ENCODE measurements at regions not wholly inside any gene's neighbourhood (a gene's known extent, or its start where the extent isn't known, plus 50 kb on each side); places are given as distances from the start of the nearest gene placed in this dataset.

DNA sequence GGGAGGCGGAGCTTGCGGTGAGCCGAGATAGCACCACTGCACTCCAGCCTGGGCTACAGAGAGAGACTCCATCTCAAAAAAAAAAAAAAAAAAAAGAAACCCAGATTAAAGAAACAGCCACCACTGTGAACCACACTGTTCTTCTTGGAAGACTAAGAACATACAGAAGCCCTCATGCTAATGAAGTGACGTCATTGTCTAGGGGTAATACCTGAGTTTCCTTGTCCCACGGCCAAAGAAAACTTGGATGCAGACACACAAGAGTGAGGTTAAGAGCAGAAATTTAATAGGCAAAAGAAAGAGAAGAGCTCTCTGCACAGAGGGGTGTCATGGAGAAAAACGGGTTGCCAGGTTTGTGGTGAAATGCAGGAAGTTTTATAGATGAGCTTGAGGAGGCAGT, 691.6 kb downstream of the NLGN4X start:
- no peak for DNase-seq (ENCODE audit: low read depth in 3 of 3, low spot score in 1 of 3)

DNA sequence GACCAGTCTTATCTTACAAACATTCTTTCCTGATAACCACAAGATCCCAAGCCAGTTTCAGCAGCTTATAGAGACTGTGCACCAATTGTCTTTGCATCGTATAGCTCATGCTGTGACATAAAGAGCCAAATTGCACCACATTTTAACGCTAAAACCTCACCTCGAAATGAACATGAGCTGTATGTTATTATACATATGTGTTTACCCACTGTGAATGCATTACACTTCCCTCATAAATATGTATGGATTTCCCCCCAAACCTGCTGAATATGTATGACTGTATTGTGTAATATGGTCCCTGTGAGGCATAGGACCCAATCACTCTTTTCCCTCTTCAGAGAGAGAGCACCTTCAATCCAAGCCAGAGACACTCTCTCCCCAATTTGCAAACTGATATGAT, 692.4 kb downstream of the NLGN4X start:
- DNase-seq (ENCODE audit: low read depth in 3 of 3, low spot score in 1 of 3) = no peak

DNA sequence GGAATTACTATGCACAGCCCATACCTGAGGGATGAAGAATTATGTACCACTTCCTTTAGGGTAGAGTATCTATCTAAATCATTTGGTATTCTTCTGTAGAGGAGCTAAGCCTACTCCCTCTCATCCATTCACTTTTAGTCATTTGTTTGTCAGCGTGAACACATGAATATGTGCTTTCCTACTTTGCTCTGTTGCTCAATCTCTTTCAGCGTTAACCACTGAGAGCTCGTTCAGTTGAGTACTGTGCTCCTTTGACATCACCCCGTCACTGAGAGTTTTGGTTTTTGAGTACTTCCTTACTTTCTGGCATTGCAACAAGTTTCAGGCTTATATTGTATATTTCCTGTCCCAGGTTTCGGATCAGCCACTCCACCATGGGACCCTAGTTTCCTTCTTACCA, 700.6 kb downstream of the NLGN4X start:
- no peak for DNase-seq (ENCODE audit: low read depth in 3 of 3, low spot score in 1 of 3)

DNA sequence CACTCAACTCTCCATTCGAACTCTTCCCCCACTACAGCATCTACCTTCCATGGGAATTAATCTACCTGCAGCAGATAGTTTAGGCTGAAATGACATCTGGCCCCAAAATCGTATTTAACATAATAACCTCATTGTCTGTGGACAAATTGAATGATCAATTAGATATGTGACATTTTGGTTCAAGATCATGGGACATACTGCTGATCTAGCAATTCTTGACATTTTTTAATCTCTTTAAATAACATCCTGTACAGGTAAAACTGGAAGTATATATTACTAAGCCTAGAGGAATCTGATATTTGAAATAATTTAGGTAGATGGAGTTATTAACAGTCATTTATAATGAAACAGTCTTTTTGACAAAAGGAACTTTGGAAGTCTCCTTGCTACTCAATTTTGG, 702.5 kb downstream of the NLGN4X start:
- no peak for DNase-seq (ENCODE audit: low read depth in 3 of 3, low spot score in 1 of 3)

DNA sequence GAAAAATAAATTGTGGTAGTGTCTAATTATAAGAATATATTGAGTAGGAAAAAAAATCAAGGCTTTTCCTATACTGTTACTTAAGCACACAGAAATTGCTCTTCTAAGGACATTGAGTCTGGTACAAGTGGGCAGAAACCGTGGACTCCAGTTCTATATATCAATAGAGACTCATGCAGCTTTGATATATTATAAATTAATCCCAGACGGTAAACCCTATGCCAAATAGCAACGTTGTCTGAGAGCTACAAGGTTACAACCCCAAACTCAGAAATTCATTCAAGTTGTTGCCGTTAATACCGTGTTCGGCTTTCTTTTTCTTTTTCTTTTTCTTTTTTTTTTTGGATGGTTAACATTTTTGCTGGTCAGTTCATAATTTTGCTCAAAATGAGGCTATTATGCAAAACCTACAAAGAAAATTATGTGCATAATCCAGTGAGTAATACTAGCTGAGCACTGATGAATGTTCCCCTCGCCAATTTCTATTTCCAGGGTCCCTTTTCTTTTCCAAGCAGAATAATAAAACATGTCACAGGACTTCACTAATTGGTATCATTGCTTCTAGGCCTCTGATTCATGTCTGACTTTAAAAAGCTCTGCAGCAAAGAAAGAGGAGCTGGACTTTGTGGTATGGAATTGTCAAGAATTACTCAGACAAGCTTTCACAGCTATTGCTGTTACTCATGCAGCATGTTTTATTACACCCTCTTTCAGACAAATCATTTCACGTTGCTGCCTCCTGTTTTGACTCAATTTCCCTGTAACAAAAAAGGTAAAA, 737.7 kb downstream of the NLGN4X start:
- no peak for DNase-seq (ENCODE audit: low read depth in 3 of 3, low spot score in 1 of 3)

DNA sequence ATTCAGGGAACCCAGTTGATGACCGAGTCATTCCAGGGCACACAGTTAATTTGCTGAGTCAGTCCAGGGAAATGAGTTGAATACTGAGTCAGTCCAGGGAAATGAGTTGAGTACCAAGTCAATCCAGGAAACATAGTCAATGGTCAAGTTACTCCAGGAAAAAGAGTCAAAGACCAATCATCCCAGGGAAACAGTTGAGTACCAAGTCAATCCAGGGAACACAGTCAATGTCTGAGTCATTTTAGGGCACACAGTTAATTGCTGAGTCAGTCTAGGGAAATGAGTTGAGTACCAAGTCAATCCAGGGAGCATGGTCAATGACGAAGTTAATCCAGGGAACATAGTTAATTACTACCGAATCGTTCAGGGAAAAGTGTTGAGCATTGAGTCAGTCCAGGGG, 754.4 kb downstream of the NLGN4X start:
- no peak for DNase-seq (ENCODE audit: low read depth in 3 of 3, low spot score in 1 of 3)

DNA sequence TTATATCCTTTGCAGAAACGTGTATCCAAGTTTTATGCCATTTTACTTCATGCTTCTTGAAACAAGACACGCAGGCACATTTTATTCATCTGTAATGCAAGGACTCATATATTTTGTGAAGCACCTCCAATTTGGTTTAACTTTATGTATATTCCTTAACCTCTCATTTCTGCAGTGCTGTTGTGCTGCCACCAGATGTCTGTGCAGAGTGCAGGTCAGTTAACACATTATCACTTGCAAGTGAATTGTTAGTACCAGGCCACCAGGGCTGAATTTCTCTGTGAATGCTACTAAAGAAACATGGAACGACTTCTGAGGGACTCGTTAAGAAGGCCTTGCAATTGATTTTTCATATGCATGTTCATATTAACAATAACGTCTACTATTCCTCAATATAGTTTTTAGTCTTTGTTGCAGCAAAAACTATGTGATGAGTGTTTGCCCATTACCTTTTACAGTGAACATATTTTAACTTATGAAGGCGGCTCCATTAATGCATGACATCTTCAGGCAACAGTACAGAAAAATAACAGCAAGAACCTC, 770.3 kb downstream of the NLGN4X start:
- no peak for DNase-seq (ENCODE audit: low read depth in 3 of 3, low spot score in 1 of 3)

DNA sequence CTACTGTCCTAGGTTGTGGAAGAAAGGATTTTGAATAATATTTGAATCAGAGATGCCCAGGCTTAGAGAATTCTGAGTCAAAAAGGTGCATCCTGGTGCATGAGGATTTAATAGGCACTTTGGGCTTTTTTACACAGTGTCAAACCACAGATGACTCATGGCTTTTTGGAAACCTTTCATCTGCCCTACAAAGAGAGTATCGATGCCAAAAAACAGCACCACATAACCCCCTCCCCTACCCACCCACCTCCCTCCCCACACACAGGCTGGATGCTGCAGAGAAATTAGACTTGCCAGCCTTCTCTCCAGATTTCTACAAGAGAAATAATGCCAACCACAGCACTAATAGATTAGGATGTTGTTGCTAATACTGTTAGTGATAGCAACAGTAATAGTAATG, 779.3 kb downstream of the NLGN4X start:
- no peak for DNase-seq (ENCODE audit: low read depth in 3 of 3, low spot score in 1 of 3)

DNA sequence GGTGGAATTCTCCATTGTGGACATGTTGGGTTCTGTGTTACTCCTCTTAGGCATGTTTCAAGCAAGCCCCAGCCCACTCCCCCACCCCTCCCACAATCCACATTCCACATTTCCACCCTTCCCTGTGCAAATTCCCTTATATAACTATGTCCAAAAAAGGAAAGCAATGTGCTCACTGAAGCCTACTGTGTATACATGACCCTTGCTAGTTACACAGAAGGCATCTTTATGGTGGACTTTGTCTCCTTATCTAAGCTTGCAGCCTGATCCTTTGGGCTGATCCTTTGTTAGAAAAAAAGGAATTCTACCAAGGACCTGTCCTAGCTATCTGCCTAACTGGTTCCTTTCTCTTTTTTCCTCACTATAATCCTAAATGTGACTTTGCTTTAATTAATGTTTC, 796.8 kb downstream of the NLGN4X start:
- no peak for DNase-seq (ENCODE audit: low read depth in 3 of 3, low spot score in 1 of 3)

DNA sequence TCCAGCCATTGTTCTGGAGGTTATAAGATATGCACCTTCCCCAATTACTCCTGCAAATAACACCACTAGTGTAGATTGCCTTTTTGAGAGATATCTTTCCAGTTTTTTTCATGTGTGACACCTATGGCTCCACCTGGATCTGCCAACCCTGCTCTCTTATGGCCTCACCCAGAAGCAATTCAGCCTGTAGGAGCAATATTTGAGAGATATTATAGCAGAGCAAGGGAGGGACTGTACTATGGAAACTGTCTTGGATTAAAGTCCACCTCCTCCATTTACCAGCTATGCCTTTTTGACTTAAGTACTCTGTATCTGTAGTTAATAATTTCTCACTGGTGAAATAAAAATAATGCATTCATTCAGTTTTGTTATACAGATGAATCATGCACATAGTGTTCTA, 803.5 kb downstream of the NLGN4X start:
- no peak for DNase-seq (ENCODE audit: low read depth in 3 of 3, low spot score in 1 of 3)

DNA sequence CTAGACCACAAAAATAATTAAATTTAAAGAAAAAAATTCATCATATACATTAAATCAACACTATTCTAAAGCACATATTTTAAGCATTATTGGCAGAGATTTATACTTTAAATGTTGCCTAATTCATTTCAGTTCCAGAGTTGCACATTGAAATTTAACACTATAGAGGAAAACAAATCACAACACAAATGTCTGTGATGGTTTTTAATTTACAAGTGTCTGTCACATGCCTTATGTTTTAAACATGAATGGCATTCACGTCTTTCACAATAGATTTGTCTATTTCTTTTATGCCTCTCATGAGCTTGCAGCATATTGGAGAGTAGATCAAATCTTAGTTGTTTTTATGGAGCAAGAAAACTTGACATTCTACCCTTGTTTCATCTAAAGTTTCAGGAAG, 811.3 kb downstream of the NLGN4X start:
- no peak for DNase-seq (ENCODE audit: low read depth in 3 of 3, low spot score in 1 of 3)

DNA sequence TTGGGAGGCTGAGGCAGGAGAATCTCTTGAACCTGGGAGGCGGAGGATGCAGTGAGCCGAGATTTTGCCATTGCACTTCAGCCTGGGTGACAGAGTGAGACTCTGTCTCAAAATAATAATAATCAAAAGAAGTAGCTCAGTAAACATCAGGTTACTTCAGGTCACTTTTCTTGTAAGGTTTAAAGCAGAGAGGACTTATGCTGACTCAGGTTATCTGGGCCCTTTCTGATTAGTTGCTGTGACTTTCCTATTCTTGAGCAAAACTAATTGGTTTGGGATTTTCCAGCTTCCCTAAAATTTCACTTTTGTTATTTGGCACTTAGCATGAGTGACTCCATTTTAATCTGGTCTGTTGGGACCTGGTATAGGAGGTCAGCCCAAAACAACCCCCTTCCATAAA, 812.9 kb downstream of the NLGN4X start:
- no peak for DNase-seq (ENCODE audit: low read depth in 3 of 3, low spot score in 1 of 3)

DNA sequence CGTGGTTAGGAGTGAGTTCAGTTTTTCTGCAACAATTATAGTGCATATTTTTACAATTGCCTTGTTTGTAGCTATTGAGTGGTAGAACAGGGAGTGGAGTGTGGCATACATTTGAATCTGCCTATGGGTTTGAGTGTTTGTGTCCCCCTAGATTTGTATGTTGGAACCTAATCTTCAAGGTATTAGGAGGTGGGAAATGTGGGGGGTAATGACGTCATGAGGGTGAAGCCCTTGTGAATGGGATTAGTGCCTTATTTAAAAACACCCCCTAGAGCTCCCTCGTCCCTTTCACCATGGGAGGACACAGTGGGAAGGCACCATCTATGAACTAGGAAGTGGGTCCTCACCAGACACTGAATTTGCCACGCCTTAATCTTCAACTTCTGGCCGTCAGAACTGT, 819.6 kb downstream of the NLGN4X start:
- no peak for DNase-seq (ENCODE audit: low read depth in 3 of 3, low spot score in 1 of 3)

DNA sequence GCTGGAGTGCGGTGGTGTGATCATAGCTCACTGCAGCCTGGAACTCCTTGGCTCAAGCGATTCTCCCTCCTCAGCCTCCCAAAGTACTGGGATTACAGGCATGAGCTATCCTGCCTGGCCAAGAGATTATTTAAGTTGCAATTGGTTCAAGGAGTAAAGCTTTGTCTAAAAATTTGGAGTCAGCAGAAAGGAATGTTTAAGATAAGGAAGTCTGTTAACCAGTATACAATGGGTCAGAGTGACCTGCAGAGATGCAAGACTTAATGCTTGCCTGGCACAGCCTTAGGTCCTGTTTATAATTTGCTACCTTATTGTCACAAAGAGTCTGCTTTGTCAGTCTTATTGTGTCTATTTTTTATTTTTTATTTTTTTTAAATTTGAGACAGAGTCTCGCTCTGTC, 826.2 kb downstream of the NLGN4X start:
- DNase-seq (ENCODE audit: low read depth in 3 of 3, low spot score in 1 of 3) = no peak

DNA sequence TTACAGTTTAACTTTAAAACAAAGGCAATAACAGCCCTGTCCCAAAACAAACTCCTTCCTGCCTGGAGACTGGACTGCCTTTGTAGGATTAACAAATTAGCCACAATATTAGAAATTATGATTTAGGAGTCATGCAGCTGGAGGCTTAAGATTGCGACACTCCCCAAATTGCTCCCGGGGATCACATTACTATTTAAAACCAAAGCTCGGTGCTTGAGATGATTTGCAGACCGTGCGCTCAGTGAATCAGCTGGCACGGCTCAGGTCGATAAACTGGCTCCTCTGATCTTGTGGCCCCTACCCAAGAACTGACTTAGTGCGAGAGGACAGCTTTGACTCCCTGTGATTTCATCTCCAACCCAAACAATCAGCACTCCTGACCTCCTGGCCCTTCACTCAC, 829.3 kb downstream of the NLGN4X start:
- no peak for DNase-seq (ENCODE audit: low read depth in 3 of 3, low spot score in 1 of 3)

DNA sequence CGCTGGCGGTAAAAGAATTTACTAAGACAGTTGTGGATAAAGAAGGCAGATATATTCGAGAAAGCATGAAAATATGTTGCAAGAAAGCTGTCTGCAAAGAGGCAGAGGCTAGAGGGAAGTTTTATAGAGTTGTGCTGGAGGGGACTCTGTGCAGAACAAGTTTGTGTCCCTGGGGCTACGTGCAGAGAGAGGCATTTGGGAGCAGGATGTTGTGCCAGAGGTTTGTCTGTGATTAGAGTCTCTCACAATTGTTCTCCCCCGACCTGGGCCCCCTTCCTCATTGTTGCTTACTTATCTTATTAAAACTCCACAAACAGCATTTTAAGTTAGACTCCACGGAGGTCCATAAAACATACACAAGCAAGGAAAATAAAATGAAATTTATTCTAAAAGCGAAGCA, 831.3 kb downstream of the NLGN4X start:
- DNase-seq (ENCODE audit: low read depth in 3 of 3, low spot score in 1 of 3) = no peak

DNA sequence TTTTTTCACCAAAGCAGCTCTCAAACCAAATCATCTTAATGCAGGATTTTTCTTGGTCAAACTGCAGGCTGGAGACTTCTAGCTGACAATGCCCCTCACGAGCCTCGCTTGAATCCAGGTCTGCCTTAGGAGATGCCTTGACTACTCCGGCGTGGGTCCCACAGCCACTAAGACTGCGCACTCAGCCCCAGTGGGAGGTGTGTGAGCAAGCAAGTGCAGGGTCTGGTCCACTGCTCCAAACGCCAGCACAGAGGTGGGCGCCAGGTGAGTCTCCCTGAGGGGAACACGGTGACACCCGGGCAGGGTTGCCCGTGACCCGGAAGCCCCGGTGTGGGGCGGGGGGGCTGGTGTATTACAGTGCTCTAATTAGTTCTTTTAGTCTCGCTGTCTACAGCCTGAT, 838.3 kb downstream of the NLGN4X start:
- no peak for DNase-seq (ENCODE audit: low read depth in 3 of 3, low spot score in 1 of 3)

DNA sequence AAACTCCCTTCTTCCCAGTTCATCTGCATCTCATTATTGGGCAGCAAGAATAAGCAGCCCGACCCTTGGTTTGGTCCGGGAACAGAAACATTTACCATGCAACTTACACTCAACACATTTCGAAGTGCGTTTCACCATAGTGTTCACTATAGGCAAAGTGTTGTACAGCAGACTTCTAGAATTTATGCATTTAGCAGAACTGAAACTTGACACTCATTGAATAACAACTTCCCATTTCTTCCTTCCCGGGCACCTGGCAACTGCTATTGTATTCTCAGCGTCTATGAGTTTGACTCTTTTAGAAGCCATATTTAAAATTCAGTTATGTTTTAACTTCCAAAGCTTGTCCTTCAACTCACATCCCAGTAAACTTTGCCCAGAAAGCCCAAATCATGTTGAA, 840.6 kb downstream of the NLGN4X start:
- DNase-seq (ENCODE audit: low read depth in 3 of 3, low spot score in 1 of 3) = no peak

DNA sequence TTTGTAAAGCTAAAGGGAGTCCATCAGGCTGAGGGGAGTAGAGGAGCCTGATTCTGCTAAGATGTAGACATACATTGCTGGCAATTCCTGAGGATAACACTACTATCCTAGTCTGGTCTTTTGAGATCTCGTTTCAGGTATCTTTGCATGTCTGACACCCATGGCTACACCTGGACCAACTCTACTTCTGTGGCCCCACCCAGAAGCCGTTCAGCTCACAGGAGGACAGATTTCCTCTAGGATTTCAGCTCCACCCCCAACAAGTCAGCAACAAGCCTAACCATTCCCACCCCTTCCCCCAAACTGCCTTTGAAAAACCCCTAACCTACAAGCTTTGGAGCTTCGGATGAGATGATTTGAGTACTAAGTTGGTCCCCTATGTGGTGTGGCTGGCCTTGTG, 848.2 kb downstream of the NLGN4X start:
- no peak for DNase-seq (ENCODE audit: low read depth in 3 of 3, low spot score in 1 of 3)

DNA sequence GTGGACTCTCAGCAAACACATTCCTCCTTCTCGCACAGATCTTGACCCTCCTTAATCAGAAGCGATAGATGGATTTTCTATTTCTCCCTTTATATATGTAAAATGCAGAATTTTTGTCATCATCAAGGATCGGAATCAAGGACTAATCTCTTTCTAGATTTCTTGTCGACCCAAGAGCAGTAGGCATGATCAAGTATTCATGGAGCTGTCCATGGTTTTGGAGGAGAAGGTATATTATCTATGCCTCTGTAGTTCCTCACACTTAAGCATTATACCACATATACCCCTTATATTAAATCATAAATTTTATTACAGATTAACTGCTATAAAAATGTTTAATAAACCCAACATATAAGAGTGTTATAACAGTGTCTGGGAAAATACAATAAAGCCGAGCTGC, 886.8 kb downstream of the NLGN4X start:
- no peak for DNase-seq (ENCODE audit: low read depth in 3 of 3, low spot score in 1 of 3)

DNA sequence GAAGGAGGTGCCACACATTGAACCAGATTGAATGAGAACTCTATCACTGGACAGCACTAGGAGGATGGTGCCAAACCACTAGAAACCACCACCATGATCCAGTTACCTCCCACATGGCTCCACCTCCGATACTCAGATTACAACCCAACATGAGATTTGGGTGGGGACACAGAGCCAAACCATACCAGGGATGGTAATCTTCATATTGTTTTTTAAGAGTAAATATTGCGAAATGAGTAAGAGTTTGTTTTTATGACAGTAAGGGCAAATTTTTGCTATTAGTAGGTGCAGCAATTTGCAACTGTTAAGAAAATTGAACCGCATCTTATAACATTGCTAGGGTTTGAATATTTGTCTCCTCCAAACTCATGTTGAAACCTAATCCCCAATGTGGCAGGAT, 891.5 kb downstream of the NLGN4X start:
- no peak for DNase-seq (ENCODE audit: low read depth in 3 of 3, low spot score in 1 of 3)

DNA sequence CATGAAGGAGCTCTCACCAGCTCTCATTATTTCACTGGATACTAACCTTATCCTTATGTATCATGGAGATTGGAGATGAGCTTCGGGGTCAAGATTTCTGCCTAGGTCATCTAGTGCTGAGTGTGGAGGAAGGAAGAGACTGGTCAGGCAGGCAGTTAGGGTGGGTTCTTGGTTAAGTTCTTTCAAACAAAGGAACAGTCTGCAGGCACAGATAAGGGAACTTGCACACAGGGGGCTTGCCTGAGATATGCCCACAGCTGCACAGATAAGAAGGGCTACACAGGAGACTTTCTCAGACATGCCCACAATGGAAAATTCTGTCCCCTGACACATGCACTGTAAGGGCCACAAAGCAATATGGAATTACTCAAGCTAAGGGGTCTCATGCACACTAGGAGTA, 904.1 kb downstream of the NLGN4X start:
- DNase-seq (ENCODE audit: low read depth in 3 of 3, low spot score in 1 of 3) = no peak

DNA sequence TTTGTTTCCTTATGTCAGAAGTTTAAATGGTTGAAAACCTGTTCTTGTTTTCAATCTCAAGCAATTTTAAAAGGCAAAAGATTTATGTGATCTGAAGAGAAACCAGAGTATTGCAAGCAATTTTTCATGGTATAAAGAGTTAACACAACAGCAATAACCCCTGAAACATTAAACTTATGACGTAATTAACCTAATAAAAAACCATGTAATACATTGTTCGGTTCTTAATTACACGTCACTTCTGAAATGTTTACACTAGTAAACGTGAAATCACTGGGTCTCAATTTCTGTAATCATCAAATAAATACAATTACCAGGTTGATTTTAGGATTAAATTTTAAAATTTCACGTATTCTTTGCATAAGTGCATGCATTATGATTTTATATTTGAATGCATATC, 914.5 kb downstream of the NLGN4X start:
- no peak for DNase-seq (ENCODE audit: low read depth in 3 of 3, low spot score in 1 of 3)
